MM.1S (cell line): ENCODE measurements at regions not wholly inside any gene's neighbourhood (a gene's known extent, or its start where the extent isn't known, plus 50 kb on each side); places are given as distances from the start of the nearest gene placed in this dataset.
A peak's percentile ranks its signal among the peaks of the same experiment; 100 is the strongest.

ENCODE experiments used
- DNase-seq: peaks from one replicate; pipeline ENCODE4 v3.0.0-alpha.2; 2015
- H2AFZ ChIP-seq: fragments of 300-600 bp; sonication (generic); 2 replicates; pipeline ENCODE4 v1.6.0; 2016; ENCODE audit warnings: antibody characterized with exemption, low read length
- H3F3A ChIP-seq: fragments of 300-600 bp; sonication (generic); 2 replicates; pipeline ENCODE4 v1.6.1; 2016; ENCODE audit warnings: mild to moderate bottlenecking, antibody characterized with exemption, low read length, moderate library complexity, mixed read lengths; ENCODE audit not compliant: insufficient read depth
- H3K27ac ChIP-seq: fragments of 300-600 bp; sonication (generic); 2 replicates; pipeline ENCODE4 v1.5.1; 2016; ENCODE audit warnings: mild to moderate bottlenecking, low read length
- H3K27me3 ChIP-seq: fragments of 300-600 bp; sonication (generic); replicated peaks from 2 replicates; pipeline ENCODE4 v1.6.0; 2016; ENCODE audit warnings: low read length; ENCODE audit not compliant: insufficient read depth
- H3K36me3 ChIP-seq: fragments of 300-600 bp; sonication (generic); replicated peaks from 2 replicates; pipeline ENCODE4 v1.6.1; 2016; ENCODE audit warnings: mild to moderate bottlenecking, low read length, mixed read lengths; ENCODE audit not compliant: insufficient read depth
- H3K4me1 ChIP-seq: fragments of 300-600 bp; sonication (generic); 2 replicates; pipeline ENCODE4 v1.6.1; 2016; ENCODE audit warnings: low read length, mixed read lengths
- H3K4me2 ChIP-seq: fragments of 300-600 bp; sonication (generic); 2 replicates; pipeline ENCODE4 v1.6.0; 2016; ENCODE audit warnings: low read depth, low read length
- H3K4me3 ChIP-seq: fragments of 300-600 bp; sonication (generic); 2 replicates; pipeline ENCODE4 v1.5.1; 2016; ENCODE audit warnings: low read length, mixed read lengths
- H3K79me2 ChIP-seq: fragments of 300-600 bp; sonication (generic); 2 replicates; pipeline ENCODE4 v1.6.1; 2016; ENCODE audit warnings: mixed run types, low read length, mixed read lengths
- H3K9ac ChIP-seq: fragments of 300-600 bp; sonication (generic); 2 replicates; pipeline ENCODE4 v1.6.1; 2016; ENCODE audit warnings: low read length, mixed read lengths
- H3K9me2 ChIP-seq: fragments of 300-600 bp; sonication (generic); replicated peaks from 2 replicates; pipeline ENCODE4 v1.6.1; 2016; ENCODE audit warnings: mild to moderate bottlenecking, low read length, mixed read lengths; ENCODE audit not compliant: insufficient read depth
- H3K9me3 ChIP-seq: fragments of 300-600 bp; sonication (generic); replicated peaks from 2 replicates; pipeline ENCODE4 v1.6.1; 2016; ENCODE audit warnings: mild to moderate bottlenecking, low read length, mixed read lengths; ENCODE audit not compliant: insufficient read depth
- H4K20me1 ChIP-seq: fragments of 300-600 bp; sonication (generic); 2 replicates; pipeline ENCODE4 v1.6.1; 2016; ENCODE audit warnings: mild to moderate bottlenecking, low read length, moderate library complexity, mixed read lengths; ENCODE audit not compliant: insufficient read depth
- CTCF ChIP-seq: fragments of 300-600 bp; sonication (generic); IDR thresholded peaks from 2 replicates; pipeline ENCODE4 v1.5.1; 2016; ENCODE audit warnings: antibody characterized with exemption, low read length, mixed read lengths
- EZH2 ChIP-seq: fragments of 300-600 bp; sonication (generic); optimal IDR thresholded peaks from 2 replicates; pipeline ENCODE3; 2017; ENCODE audit warnings: low read depth, mild to moderate bottlenecking, antibody characterized with exemption, low read length, mixed read lengths
- EZH2phosphoT487 ChIP-seq: fragments of 300-600 bp; sonication (generic); IDR thresholded peaks from 2 replicates; pipeline ENCODE4 v1.6.1; 2018; ENCODE audit warnings: antibody characterized with exemption, low read length

GRCh38 chr2:94956797-94957391, 68.6 kb upstream of the MAL start:
- H3K9ac ChIP-seq: no peak overlapping the region
- H3F3A ChIP-seq: no peaks in the 10 kb centered on the region
- H4K20me1 ChIP-seq: no peaks in the 10 kb centered on the region
- no peak overlapping the region for H2AFZ ChIP-seq
- no peaks in the 10 kb centered on the region for H3K27me3 ChIP-seq
- TF ChIP-seq EZH2phosphoT487: no peak
- TF ChIP-seq CTCF: peak; percentile 76
- no peaks in the 10 kb centered on the region for H3K36me3 ChIP-seq
- no peaks in the 10 kb centered on the region for H3K9me3 ChIP-seq
- no peaks in the 10 kb centered on the region for H3K79me2 ChIP-seq
- H3K9me2 ChIP-seq: no peaks in the 10 kb centered on the region
- no peak overlapping the region for H3K27ac ChIP-seq
- H3K4me1 ChIP-seq: no peaks in the 10 kb centered on the region
- H3K4me2 ChIP-seq: no peak overlapping the region
- DNase-seq: peak; percentile 38
- no peak overlapping the region for H3K4me3 ChIP-seq

DNA sequence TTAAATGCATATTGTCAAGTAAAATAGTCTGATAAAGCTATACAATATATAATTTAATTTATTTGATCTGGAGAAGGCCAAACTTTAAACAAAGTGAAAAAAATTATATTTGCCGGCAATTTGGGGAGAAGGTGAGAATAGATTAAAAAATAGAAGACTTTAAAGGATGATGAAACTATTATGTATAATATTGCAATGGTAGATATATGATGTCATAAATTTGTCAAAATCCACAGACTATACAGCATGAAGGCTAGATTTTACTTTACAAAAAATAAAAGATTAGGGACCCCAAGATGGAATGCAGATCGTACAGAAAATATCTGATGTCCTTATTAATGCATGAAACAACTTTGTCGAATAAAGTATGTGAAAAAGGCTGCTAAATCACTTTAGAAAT, 67.3 kb upstream of the MAL start:
- H3K27me3 ChIP-seq: no peaks in the 10 kb centered on the region

GRCh38 chr2:94960266-94960665, 65.2 kb upstream of the MAL start:
- Histone ChIP-seq H3F3A (no peaks in the 10 kb centered on the region), H4K20me1 (no peaks in the 10 kb centered on the region), H3K9me3 (no peaks in the 10 kb centered on the region), H3K36me3 (no peaks in the 10 kb centered on the region), H2AFZ (no peak overlapping the region), H3K79me2 (no peaks in the 10 kb centered on the region), H3K4me1 (no peaks in the 10 kb centered on the region), H3K4me2 (no peak overlapping the region), H3K27ac (no peak overlapping the region), H3K9me2 (no peaks in the 10 kb centered on the region), H3K4me3 (no peak overlapping the region), H3K27me3 (no peaks in the 10 kb centered on the region), H3K9ac (no peak overlapping the region)
- no peak for DNase-seq
- TF ChIP-seq EZH2 (no peak), EZH2phosphoT487 (no peak), CTCF (no peak)

More for the DNA sequence above, 67.3 kb upstream of the MAL start:
- H3K9me3 ChIP-seq: no peaks in the 10 kb centered on the region
- H3K4me1 ChIP-seq: no peaks in the 10 kb centered on the region
- no peaks in the 10 kb centered on the region for H3F3A ChIP-seq
- no peak overlapping the region for H3K4me2 ChIP-seq
- no peak overlapping the region for H3K27ac ChIP-seq
- no peak for TF ChIP-seq EZH2phosphoT487
- no peak for TF ChIP-seq CTCF
- TF ChIP-seq EZH2: no peak
- no peak overlapping the region for H3K9ac ChIP-seq
- H3K79me2 ChIP-seq: no peaks in the 10 kb centered on the region
- H3K4me3 ChIP-seq: no peak overlapping the region
- no peak for DNase-seq
- no peaks in the 10 kb centered on the region for H3K9me2 ChIP-seq
- no peak overlapping the region for H2AFZ ChIP-seq
- H4K20me1 ChIP-seq: no peaks in the 10 kb centered on the region
- no peaks in the 10 kb centered on the region for H3K36me3 ChIP-seq
